ENCODE measurements at regions not wholly inside any gene's neighbourhood (a gene's known extent, or its start where the extent isn't known, plus 50 kb on each side); places are given as distances from the start of the nearest gene placed in this dataset.
"Not testable (repeated sequence)": the region's sequence is repeated elsewhere in the genome, so short reads cannot be mapped to it uniquely, and the experiment has no call there.

GRCh38 chrX:77347572-77347971 is 99.6 kb upstream of the FGF16 start:
- H3K27me3 ChIP-seq (ENCODE audit: control insufficient read depth, insufficient read depth, low read length), result no peaks in the 10 kb centered on the region
- no peak overlapping the region for H3K9ac ChIP-seq (ENCODE audit: insufficient read depth, low read length)
- no peak overlapping the region for H3K27ac ChIP-seq (ENCODE audit: insufficient read depth, low read length)
- no peaks in the 10 kb centered on the region for H3K79me2 ChIP-seq (ENCODE audit: control insufficient read depth, insufficient read depth, low read length)
- TF ChIP-seq CTCF (conservative IDR thresholded peaks at IDR 0.05 in 1 of 2, IDR thresholded peaks at IDR 0.05 in 1 of 2; ENCODE audit: low read depth in 1 of 2, low read length in 2 of 2) (no peak), EZH2 (IDR thresholded peaks at IDR 0.05; ENCODE audit: low read length, missing control alignments) (no peak)
- H3K4me2 ChIP-seq (ENCODE audit: extremely low read depth, insufficient read depth, low read length), result no peak overlapping the region
- H2AFZ ChIP-seq (ENCODE audit: low read length), result no peak overlapping the region
- peak in 1 of 2 donors; percentile 15 for DNase-seq (ENCODE audit: low read depth in 2 of 2)
- no peaks in the 10 kb centered on the region for H3K36me3 ChIP-seq (ENCODE audit: control insufficient read depth, insufficient read depth, low read length)
- no peaks in the 10 kb centered on the region for H3K9me3 ChIP-seq (ENCODE audit: control insufficient read depth, insufficient read depth, low read depth, low read length)
- H3K4me3 ChIP-seq (replicated peaks in 1 of 4; ENCODE audit: control extremely low read depth in 1 of 4, insufficient read depth in 1 of 4, low read depth in 3 of 4, low read length in 4 of 4), result no peak overlapping the region
- no peaks in the 10 kb centered on the region for H3K4me1 ChIP-seq (ENCODE audit: control insufficient read depth, extremely low read depth, insufficient read depth, low read length)
- H4K20me1 ChIP-seq (ENCODE audit: control insufficient read depth, extremely low read depth, insufficient read depth, low read length), result no peaks in the 10 kb centered on the region

- H3K27me3 ChIP-seq (ENCODE audit: control insufficient read depth, insufficient read depth, low read length), result no peaks in the 10 kb centered on the region
- no peak overlapping the region for H3K4me2 ChIP-seq (ENCODE audit: extremely low read depth, insufficient read depth, low read length)
- no peak overlapping the region for H3K4me3 ChIP-seq (replicated peaks in 1 of 4; ENCODE audit: control extremely low read depth in 1 of 4, insufficient read depth in 1 of 4, low read depth in 3 of 4, low read length in 4 of 4)
- no peak overlapping the region for H3K27ac ChIP-seq (ENCODE audit: insufficient read depth, low read length)
- no peak for TF ChIP-seq CTCF (conservative IDR thresholded peaks at IDR 0.05 in 1 of 2, IDR thresholded peaks at IDR 0.05 in 1 of 2; ENCODE audit: low read depth in 1 of 2, low read length in 2 of 2)
- no peak for TF ChIP-seq EZH2 (IDR thresholded peaks at IDR 0.05; ENCODE audit: low read length, missing control alignments)
- H3K9me3 ChIP-seq (ENCODE audit: control insufficient read depth, insufficient read depth, low read depth, low read length), result no peaks in the 10 kb centered on the region
- no peaks in the 10 kb centered on the region for H4K20me1 ChIP-seq (ENCODE audit: control insufficient read depth, extremely low read depth, insufficient read depth, low read length)
- no peak for DNase-seq (ENCODE audit: low read depth in 2 of 2)
- H2AFZ ChIP-seq (ENCODE audit: low read length), result no peak overlapping the region
- H3K36me3 ChIP-seq (ENCODE audit: control insufficient read depth, insufficient read depth, low read length), result no peaks in the 10 kb centered on the region
- no peaks in the 10 kb centered on the region for H3K4me1 ChIP-seq (ENCODE audit: control insufficient read depth, extremely low read depth, insufficient read depth, low read length)
- no peaks in the 10 kb centered on the region for H3K79me2 ChIP-seq (ENCODE audit: control insufficient read depth, insufficient read depth, low read length)
- H3K9ac ChIP-seq (ENCODE audit: insufficient read depth, low read length), result no peak overlapping the region
Observed at GRCh38 chrX:77389891-77390290, 57.3 kb upstream of the FGF16 start.

GRCh38 chrX:77390365-77390764 is 56.8 kb upstream of the FGF16 start:
- H3K9me3 ChIP-seq (ENCODE audit: control insufficient read depth, insufficient read depth, low read depth, low read length); H3K36me3 ChIP-seq (ENCODE audit: control insufficient read depth, insufficient read depth, low read length); H4K20me1 ChIP-seq (ENCODE audit: control insufficient read depth, extremely low read depth, insufficient read depth, low read length); H3K27me3 ChIP-seq (ENCODE audit: control insufficient read depth, insufficient read depth, low read length); H2AFZ ChIP-seq (ENCODE audit: low read length); H3K4me2 ChIP-seq (ENCODE audit: extremely low read depth, insufficient read depth, low read length); H3K9ac ChIP-seq (ENCODE audit: insufficient read depth, low read length); H3K4me3 ChIP-seq (replicated peaks in 1 of 4; ENCODE audit: control extremely low read depth in 1 of 4, insufficient read depth in 1 of 4, low read depth in 3 of 4, low read length in 4 of 4); H3K79me2 ChIP-seq (ENCODE audit: control insufficient read depth, insufficient read depth, low read length); H3K27ac ChIP-seq (ENCODE audit: insufficient read depth, low read length); H3K4me1 ChIP-seq (ENCODE audit: control insufficient read depth, extremely low read depth, insufficient read depth, low read length); DNase-seq (ENCODE audit: low read depth in 2 of 2): not testable (repeated sequence)

Data from fibroblast of lung (primary cell).